H1 (cell line): ENCODE measurements at regions not wholly inside any gene's neighbourhood (a gene's known extent, or its start where the extent isn't known, plus 50 kb on each side); places are given as distances from the start of the nearest gene placed in this dataset.

Experiments used
- BCL11A ChIP-seq, 2 experiments: IDR thresholded peaks; one replicate each; pipeline ENCODE4 v1.6.1; 2011; ENCODE audit warnings: low read depth in 2 of 2, low read length in 2 of 2, mild to moderate bottlenecking in 2 of 2
- BRCA1 ChIP-seq: IDR thresholded peaks from 2 replicates; pipeline ENCODE4 v1.6.1; 2012; ENCODE audit warnings: low read depth, low read length, improper control_type of control experiment
- MAX ChIP-seq: IDR thresholded peaks from 2 replicates; pipeline ENCODE4 v1.6.1; 2012; ENCODE audit warnings: inconsistent platforms
- NRF1 ChIP-seq: IDR thresholded peaks from 2 replicates; pipeline ENCODE4 v1.6.1; 2011; ENCODE audit warnings: mild to moderate bottlenecking, low read depth, low read length, improper control_type of control experiment
- SAP30 ChIP-seq: fragments of 300-600 bp; sonication (generic); IDR thresholded peaks from 2 replicates; pipeline ENCODE4 v1.7.1; 2012; ENCODE audit warnings: low read length, moderate library complexity, mild to moderate bottlenecking, inconsistent platforms; ENCODE audit not compliant: insufficient read depth, insufficient replicate concordance
- SIN3A ChIP-seq, 2 experiments: IDR thresholded peaks in 1 of 2; conservative IDR thresholded peaks in 1 of 2; 2 replicates each; pipeline ENCODE4 v1.6.1; 2011 to 2012; ENCODE audit warnings: low read length in 2 of 2, improper control_type of control experiment in 1 of 2, low read depth in 1 of 2, mild to moderate bottlenecking in 1 of 2
- TAF7 ChIP-seq: optimal IDR thresholded peaks from 2 replicates; pipeline ENCODE3; 2011; ENCODE audit warnings: low read depth, mild to moderate bottlenecking, inconsistent platforms, low read length, moderate library complexity, borderline replicate concordance
- TF ChIP-seq, protein P1 (sequence below): fragments of 300-600 bp; sonication (generic); IDR thresholded peaks from 2 replicates; pipeline ENCODE4 v1.7.1; 2012; ENCODE audit warnings: low read length, moderate library complexity, mild to moderate bottlenecking, inconsistent platforms; ENCODE audit not compliant: insufficient replicate concordance

- TF ChIP-seq, protein P1, sequence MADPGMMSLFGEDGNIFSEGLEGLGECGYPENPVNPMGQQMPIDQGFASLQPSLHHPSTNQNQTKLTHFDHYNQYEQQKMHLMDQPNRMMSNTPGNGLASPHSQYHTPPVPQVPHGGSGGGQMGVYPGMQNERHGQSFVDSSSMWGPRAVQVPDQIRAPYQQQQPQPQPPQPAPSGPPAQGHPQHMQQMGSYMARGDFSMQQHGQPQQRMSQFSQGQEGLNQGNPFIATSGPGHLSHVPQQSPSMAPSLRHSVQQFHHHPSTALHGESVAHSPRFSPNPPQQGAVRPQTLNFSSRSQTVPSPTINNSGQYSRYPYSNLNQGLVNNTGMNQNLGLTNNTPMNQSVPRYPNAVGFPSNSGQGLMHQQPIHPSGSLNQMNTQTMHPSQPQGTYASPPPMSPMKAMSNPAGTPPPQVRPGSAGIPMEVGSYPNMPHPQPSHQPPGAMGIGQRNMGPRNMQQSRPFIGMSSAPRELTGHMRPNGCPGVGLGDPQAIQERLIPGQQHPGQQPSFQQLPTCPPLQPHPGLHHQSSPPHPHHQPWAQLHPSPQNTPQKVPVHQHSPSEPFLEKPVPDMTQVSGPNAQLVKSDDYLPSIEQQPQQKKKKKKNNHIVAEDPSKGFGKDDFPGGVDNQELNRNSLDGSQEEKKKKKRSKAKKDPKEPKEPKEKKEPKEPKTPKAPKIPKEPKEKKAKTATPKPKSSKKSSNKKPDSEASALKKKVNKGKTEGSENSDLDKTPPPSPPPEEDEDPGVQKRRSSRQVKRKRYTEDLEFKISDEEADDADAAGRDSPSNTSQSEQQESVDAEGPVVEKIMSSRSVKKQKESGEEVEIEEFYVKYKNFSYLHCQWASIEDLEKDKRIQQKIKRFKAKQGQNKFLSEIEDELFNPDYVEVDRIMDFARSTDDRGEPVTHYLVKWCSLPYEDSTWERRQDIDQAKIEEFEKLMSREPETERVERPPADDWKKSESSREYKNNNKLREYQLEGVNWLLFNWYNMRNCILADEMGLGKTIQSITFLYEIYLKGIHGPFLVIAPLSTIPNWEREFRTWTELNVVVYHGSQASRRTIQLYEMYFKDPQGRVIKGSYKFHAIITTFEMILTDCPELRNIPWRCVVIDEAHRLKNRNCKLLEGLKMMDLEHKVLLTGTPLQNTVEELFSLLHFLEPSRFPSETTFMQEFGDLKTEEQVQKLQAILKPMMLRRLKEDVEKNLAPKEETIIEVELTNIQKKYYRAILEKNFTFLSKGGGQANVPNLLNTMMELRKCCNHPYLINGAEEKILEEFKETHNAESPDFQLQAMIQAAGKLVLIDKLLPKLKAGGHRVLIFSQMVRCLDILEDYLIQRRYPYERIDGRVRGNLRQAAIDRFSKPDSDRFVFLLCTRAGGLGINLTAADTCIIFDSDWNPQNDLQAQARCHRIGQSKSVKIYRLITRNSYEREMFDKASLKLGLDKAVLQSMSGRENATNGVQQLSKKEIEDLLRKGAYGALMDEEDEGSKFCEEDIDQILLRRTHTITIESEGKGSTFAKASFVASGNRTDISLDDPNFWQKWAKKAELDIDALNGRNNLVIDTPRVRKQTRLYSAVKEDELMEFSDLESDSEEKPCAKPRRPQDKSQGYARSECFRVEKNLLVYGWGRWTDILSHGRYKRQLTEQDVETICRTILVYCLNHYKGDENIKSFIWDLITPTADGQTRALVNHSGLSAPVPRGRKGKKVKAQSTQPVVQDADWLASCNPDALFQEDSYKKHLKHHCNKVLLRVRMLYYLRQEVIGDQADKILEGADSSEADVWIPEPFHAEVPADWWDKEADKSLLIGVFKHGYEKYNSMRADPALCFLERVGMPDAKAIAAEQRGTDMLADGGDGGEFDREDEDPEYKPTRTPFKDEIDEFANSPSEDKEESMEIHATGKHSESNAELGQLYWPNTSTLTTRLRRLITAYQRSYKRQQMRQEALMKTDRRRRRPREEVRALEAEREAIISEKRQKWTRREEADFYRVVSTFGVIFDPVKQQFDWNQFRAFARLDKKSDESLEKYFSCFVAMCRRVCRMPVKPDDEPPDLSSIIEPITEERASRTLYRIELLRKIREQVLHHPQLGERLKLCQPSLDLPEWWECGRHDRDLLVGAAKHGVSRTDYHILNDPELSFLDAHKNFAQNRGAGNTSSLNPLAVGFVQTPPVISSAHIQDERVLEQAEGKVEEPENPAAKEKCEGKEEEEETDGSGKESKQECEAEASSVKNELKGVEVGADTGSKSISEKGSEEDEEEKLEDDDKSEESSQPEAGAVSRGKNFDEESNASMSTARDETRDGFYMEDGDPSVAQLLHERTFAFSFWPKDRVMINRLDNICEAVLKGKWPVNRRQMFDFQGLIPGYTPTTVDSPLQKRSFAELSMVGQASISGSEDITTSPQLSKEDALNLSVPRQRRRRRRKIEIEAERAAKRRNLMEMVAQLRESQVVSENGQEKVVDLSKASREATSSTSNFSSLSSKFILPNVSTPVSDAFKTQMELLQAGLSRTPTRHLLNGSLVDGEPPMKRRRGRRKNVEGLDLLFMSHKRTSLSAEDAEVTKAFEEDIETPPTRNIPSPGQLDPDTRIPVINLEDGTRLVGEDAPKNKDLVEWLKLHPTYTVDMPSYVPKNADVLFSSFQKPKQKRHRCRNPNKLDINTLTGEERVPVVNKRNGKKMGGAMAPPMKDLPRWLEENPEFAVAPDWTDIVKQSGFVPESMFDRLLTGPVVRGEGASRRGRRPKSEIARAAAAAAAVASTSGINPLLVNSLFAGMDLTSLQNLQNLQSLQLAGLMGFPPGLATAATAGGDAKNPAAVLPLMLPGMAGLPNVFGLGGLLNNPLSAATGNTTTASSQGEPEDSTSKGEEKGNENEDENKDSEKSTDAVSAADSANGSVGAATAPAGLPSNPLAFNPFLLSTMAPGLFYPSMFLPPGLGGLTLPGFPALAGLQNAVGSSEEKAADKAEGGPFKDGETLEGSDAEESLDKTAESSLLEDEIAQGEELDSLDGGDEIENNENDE = no peak
- no peak for TF ChIP-seq SAP30
- no peak for TF ChIP-seq TAF7
- no peak for TF ChIP-seq SIN3A (conservative IDR thresholded peaks at IDR 0.05 in 1 of 2, IDR thresholded peaks at IDR 0.05 in 1 of 2; ENCODE audit: low read depth in 1 of 2, low read length in 2 of 2)
- TF ChIP-seq MAX = no peak
- TF ChIP-seq BCL11A (IDR thresholded peaks at IDR 0.05; ENCODE audit: low read depth in 2 of 2, low read length in 2 of 2) = no peak
- TF ChIP-seq BRCA1 = no peak
- no peak for TF ChIP-seq NRF1
- TF ChIP-seq, all 59 proteins: peak for 0
These were observed 120.9 kb downstream of the UTP18 start (continued) for GRCh38 chr17:51381262-51381661.
